ENCODE measurements at regions not wholly inside any gene's neighbourhood (a gene's known extent, or its start where the extent isn't known, plus 50 kb on each side); places are given as distances from the start of the nearest gene placed in this dataset.

GRCh38 chr20:51216850-51217249, 193.9 kb upstream of the KCNG1 start:
- FAIRE-seq (no peak), ATAC-seq (no peak), DNase-seq (ENCODE audit: low read depth in 1 of 2, low spot score in 1 of 2) (no peak)
- Histone ChIP-seq H3K4me2 (no peak overlapping the region), H3K9me3 (peaks cover 19% of the 10 kb centered on the region), H3K27ac (no peak overlapping the region), H3K4me3 (no peak overlapping the region), H3K4me1 (peaks cover 3% of the 10 kb centered on the region; the same call in 1 of the 3 replicates)
- ChIA-PET POLR2A (no interaction called here), CTCF (interaction anchor here (0.8 kb wide), 1 partner anchor 31 kb away, joined by 3 read pairs; no protein-coding TSS in a partner anchor)
- WGBS (ENCODE audit: missing lambda C conversion rate): 62% methylated on average over 3 of the region's 3 CpGs
- TF ChIP-seq ZFP36 (IDR thresholded peaks at IDR 0.05; ENCODE audit: borderline replicate concordance, partially characterized antibody): no peak
- TF ChIP-seq MYC (IDR thresholded peaks at IDR 0.05; ENCODE audit: borderline replicate concordance, low read length): no peak
- TF ChIP-seq EP300 (IDR thresholded peaks at IDR 0.05): no peak
- no peak for TF ChIP-seq JUN (IDR thresholded peaks at IDR 0.05)
- no peak for TF ChIP-seq USF2 (IDR thresholded peaks at IDR 0.05)
- TF ChIP-seq, protein P1, sequence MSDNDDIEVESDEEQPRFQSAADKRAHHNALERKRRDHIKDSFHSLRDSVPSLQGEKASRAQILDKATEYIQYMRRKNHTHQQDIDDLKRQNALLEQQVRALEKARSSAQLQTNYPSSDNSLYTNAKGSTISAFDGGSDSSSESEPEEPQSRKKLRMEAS (IDR thresholded peaks at IDR 0.05): no peak
- TF ChIP-seq HMGXB4 (CRISPR knock-in tag; IDR thresholded peaks at IDR 0.05; ENCODE audit: borderline replicate concordance): no peak
- TF ChIP-seq KDM1A (IDR thresholded peaks at IDR 0.05; ENCODE audit: low read depth): no peak
- no peak for TF ChIP-seq HOXA7 (CRISPR knock-in tag; IDR thresholded peaks at IDR 0.05)
- no peak for TF ChIP-seq RCOR1 (IDR thresholded peaks at IDR 0.05; ENCODE audit: low read depth, low read length)
- no peak for TF ChIP-seq RARB (CRISPR knock-in tag; IDR thresholded peaks at IDR 0.05)
- no peak for TF ChIP-seq KDM5A (IDR thresholded peaks at IDR 0.05)
- TF ChIP-seq FOXS1 (CRISPR knock-in tag; IDR thresholded peaks at IDR 0.05): no peak
- no peak for TF ChIP-seq SREBF2 (IDR thresholded peaks at IDR 0.05)
- TF ChIP-seq HEYL (CRISPR knock-in tag; IDR thresholded peaks at IDR 0.05): no peak
- TF ChIP-seq HDAC2 (IDR thresholded peaks at IDR 0.05): no peak
- TF ChIP-seq, protein P2, sequence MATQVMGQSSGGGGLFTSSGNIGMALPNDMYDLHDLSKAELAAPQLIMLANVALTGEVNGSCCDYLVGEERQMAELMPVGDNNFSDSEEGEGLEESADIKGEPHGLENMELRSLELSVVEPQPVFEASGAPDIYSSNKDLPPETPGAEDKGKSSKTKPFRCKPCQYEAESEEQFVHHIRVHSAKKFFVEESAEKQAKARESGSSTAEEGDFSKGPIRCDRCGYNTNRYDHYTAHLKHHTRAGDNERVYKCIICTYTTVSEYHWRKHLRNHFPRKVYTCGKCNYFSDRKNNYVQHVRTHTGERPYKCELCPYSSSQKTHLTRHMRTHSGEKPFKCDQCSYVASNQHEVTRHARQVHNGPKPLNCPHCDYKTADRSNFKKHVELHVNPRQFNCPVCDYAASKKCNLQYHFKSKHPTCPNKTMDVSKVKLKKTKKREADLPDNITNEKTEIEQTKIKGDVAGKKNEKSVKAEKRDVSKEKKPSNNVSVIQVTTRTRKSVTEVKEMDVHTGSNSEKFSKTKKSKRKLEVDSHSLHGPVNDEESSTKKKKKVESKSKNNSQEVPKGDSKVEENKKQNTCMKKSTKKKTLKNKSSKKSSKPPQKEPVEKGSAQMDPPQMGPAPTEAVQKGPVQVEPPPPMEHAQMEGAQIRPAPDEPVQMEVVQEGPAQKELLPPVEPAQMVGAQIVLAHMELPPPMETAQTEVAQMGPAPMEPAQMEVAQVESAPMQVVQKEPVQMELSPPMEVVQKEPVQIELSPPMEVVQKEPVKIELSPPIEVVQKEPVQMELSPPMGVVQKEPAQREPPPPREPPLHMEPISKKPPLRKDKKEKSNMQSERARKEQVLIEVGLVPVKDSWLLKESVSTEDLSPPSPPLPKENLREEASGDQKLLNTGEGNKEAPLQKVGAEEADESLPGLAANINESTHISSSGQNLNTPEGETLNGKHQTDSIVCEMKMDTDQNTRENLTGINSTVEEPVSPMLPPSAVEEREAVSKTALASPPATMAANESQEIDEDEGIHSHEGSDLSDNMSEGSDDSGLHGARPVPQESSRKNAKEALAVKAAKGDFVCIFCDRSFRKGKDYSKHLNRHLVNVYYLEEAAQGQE (IDR thresholded peaks at IDR 0.05): no peak
- no peak for TF ChIP-seq GATA3 (IDR thresholded peaks at IDR 0.05; ENCODE audit: borderline replicate concordance)
- no peak for TF ChIP-seq PHF8 (IDR thresholded peaks at IDR 0.05; ENCODE audit: borderline replicate concordance, low read depth)

- WGBS (ENCODE audit: missing lambda C conversion rate): 20% methylated on average over 3 of the region's 3 CpGs
- FAIRE-seq (no peak), ATAC-seq (no peak), DNase-seq (ENCODE audit: low read depth in 1 of 2, low spot score in 1 of 2) (no peak)
- TF ChIP-seq, protein P3, sequence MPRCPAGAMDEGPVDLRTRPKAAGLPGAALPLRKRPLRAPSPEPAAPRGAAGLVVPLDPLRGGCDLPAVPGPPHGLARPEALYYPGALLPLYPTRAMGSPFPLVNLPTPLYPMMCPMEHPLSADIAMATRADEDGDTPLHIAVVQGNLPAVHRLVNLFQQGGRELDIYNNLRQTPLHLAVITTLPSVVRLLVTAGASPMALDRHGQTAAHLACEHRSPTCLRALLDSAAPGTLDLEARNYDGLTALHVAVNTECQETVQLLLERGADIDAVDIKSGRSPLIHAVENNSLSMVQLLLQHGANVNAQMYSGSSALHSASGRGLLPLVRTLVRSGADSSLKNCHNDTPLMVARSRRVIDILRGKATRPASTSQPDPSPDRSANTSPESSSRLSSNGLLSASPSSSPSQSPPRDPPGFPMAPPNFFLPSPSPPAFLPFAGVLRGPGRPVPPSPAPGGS (IDR thresholded peaks at IDR 0.05): no peak
- no peak for TF ChIP-seq EHF (CRISPR knock-in tag; IDR thresholded peaks at IDR 0.05)
- TF ChIP-seq JUN (IDR thresholded peaks at IDR 0.05): no peak
- no peak for TF ChIP-seq ATOH8 (CRISPR knock-in tag; IDR thresholded peaks at IDR 0.05; ENCODE audit: low read depth)
- no peak for TF ChIP-seq JUNB (IDR thresholded peaks at IDR 0.05)
- TF ChIP-seq E2F6 (IDR thresholded peaks at IDR 0.05; ENCODE audit: borderline replicate concordance, low read depth): no peak
- TF ChIP-seq ZC3H11A (IDR thresholded peaks at IDR 0.05): no peak
- TF ChIP-seq, protein P1 (IDR thresholded peaks at IDR 0.05): no peak
- no peak for TF ChIP-seq CBX2 (IDR thresholded peaks at IDR 0.05; ENCODE audit: borderline replicate concordance, low read depth)
- Histone ChIP-seq H3K9me3 (peaks cover 14% of the 10 kb centered on the region), H3K4me2 (no peak overlapping the region), H3K27ac (no peak overlapping the region), H3K4me1 (no peaks in the 10 kb centered on the region), H3K4me3 (no peak overlapping the region)
- ChIA-PET POLR2A (no interaction called here), CTCF (interaction anchor here (1.7 to 2.6 kb wide), 2 partner anchors 8 to 225 kb away, joined by 3 to 7 read pairs; no protein-coding TSS in a partner anchor)
These were observed 189.9 kb upstream of the KCNG1 start for GRCh38 chr20:51212816-51213215.
